PC-3 (cell line): ENCODE measurements at regions not wholly inside any gene's neighbourhood (a gene's known extent, or its start where the extent isn't known, plus 50 kb on each side); places are given as distances from the start of the nearest gene placed in this dataset.

Source experiments
- ATAC-seq: fragments of 200-7000 bp; cut with Tn5 transposase; 2 replicates; pipeline ENCODE4 v1.9.1; 2020; ENCODE audit warnings: mild to moderate bottlenecking, moderate library complexity
- BruUV-seq: library from RNA; stranded (reverse); fragments of 400-500 nt; replicated peaks from 2 replicates; lab custom pipeline; 2021; lab: Mats Ljungman, UMichigan
- CTCF ChIA-PET: fragments of 300-600 bp; sonication (Branson Sonifier 250); formaldehyde crosslinking; loops from one replicate; lab custom pipeline; 2022; ENCODE audit warnings: antibody characterized with exemption; lab: Charles Lee
- POLR2A ChIA-PET: fragments of 300-600 bp; sonication (Branson Sonifier 250); formaldehyde crosslinking; loops from one replicate; lab custom pipeline; 2022; ENCODE audit warnings: antibody characterized with exemption; ENCODE audit not compliant: unreplicated experiment; lab: Charles Lee
- DNase-seq: peaks from one replicate; pipeline ENCODE4 v3.0.0-alpha.2; 2015
- H2AFZ ChIP-seq: fragments of 300-600 bp; sonication (generic); 2 replicates; pipeline ENCODE4 v1.6.0; 2016; ENCODE audit warnings: antibody characterized with exemption, low read length
- H3F3A ChIP-seq: fragments of 300-600 bp; sonication (generic); one replicate; pipeline ENCODE4 v1.6.0; 2017; ENCODE audit warnings: antibody characterized with exemption, low read length, control low read depth, mild to moderate bottlenecking; ENCODE audit not compliant: unreplicated experiment
- H3K27ac ChIP-seq: fragments of 300-600 bp; sonication (generic); 2 replicates; pipeline ENCODE4 v1.5.1; 2016; ENCODE audit warnings: mild to moderate bottlenecking, low read length
- H3K27me3 ChIP-seq: fragments of 300-600 bp; sonication (generic); 2 replicates; pipeline ENCODE4 v1.6.1; 2016; ENCODE audit warnings: low read length, mixed read lengths
- H3K36me3 ChIP-seq: fragments of 300-600 bp; sonication (generic); 2 replicates; pipeline ENCODE4 v1.6.1; 2016; ENCODE audit warnings: low read depth, mixed run types, low read length, mixed read lengths
- H3K4me1 ChIP-seq: fragments of 300-600 bp; sonication (generic); 2 replicates; pipeline ENCODE4 v1.5.1; 2016; ENCODE audit warnings: low read length; ENCODE audit not compliant: insufficient read depth
- H3K4me2 ChIP-seq: fragments of 300-600 bp; sonication (generic); 2 replicates; pipeline ENCODE4 v1.6.0; 2016; ENCODE audit warnings: low read length
- H3K4me3 ChIP-seq: fragments of 300-600 bp; sonication (generic); 2 replicates; pipeline ENCODE4 v1.5.1; 2016; ENCODE audit warnings: mild to moderate bottlenecking, low read length, mixed read lengths
- H3K79me2 ChIP-seq: fragments of 300-600 bp; sonication (generic); 2 replicates; pipeline ENCODE4 v1.6.1; 2017; ENCODE audit warnings: low read length, mixed read lengths
- H3K9ac ChIP-seq: fragments of 300-600 bp; sonication (generic); 2 replicates; pipeline ENCODE4 v1.6.0; 2016; ENCODE audit warnings: mild to moderate bottlenecking, low read length
- H3K9me2 ChIP-seq: fragments of 300-600 bp; sonication (generic); replicated peaks from 2 replicates; pipeline ENCODE4 v1.6.1; 2016; ENCODE audit warnings: mixed run types, low read length, mixed read lengths
- H3K9me3 ChIP-seq: fragments of 300-600 bp; sonication (generic); 2 replicates; pipeline ENCODE4 v1.6.1; 2016; ENCODE audit warnings: low read length, mixed read lengths
- H4K20me1 ChIP-seq: fragments of 300-600 bp; sonication (generic); 2 replicates; pipeline ENCODE4 v1.6.1; 2016; ENCODE audit warnings: low read length, mixed read lengths
- CTCF ChIP-seq: fragments of 300-600 bp; sonication (generic); conservative IDR thresholded peaks from 2 replicates; pipeline ENCODE4 v1.5.1; 2017; ENCODE audit warnings: antibody characterized with exemption, low read depth, mild to moderate bottlenecking, low read length
- EZH2 ChIP-seq: fragments of 300-600 bp; sonication (generic); IDR thresholded peaks from one replicate; pipeline ENCODE4 v1.6.1; 2017; ENCODE audit warnings: antibody characterized with exemption, mild to moderate bottlenecking, low read length; ENCODE audit not compliant: unreplicated experiment
- EZH2phosphoT487 ChIP-seq: fragments of 300-600 bp; sonication (generic); IDR thresholded peaks from 2 replicates; pipeline ENCODE4 v1.6.1; 2018; ENCODE audit warnings: mild to moderate bottlenecking, antibody characterized with exemption, low read length, borderline replicate concordance
- intact Hi-C: fragments of 100-400 bp; cut with micrococcal nuclease; formaldehyde crosslinking; loops from 2 replicates; pipeline ENCODE4 v1.9.0; 2023

DNA sequence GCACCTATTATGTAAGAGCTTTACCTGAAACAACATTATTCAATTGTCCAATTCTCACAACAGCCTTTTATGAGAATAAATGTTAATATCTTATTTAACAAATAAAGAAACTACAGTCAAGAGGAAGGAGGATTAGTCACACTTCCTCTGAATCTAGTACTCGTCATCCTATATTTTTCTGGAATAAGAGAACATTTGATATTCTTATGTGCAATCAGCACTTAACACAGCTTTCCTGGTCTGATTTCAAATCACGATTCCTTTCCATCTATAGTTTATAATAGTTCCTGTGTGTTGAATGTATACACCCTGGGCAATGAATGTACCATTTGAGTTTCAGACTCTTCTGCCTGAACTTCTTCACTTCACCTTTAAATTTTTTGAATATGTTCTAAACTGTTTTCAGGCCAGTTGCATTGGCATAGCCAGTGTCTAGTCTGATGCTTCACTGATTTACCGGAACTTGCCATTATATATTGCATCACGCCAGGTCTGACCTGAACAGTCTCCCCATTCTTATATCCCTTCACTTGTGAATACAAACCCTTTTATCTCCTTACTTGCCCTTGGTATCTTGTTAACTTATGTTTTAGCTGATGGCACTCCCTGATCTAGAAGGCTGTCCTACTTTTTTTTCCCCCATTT is 698.3 kb downstream of the MAT2B start:
- no peaks in the 10 kb centered on the region for H4K20me1 ChIP-seq
- H3K4me2 ChIP-seq = no peak overlapping the region
- no peaks in the 10 kb centered on the region for H3K36me3 ChIP-seq
- H3K4me3 ChIP-seq = no peak overlapping the region
- H3K79me2 ChIP-seq = no peaks in the 10 kb centered on the region
- no peaks in the 10 kb centered on the region for H3K9me2 ChIP-seq
- CTCF ChIA-PET = no interaction called here
- 0 out of 2 replicates have a peak, but pooled peaks cover 3% of the 10 kb centered on the region for H3K9me3 ChIP-seq
- H3K4me1 ChIP-seq = peaks cover 9% of the 10 kb centered on the region
- ATAC-seq (peak; percentile 79), DNase-seq (peak; percentile 31)
- POLR2A ChIA-PET = no interaction called here
- BruUV-seq = no TSS peak
- intact Hi-C loops = loop anchor here (1.0 kb wide), 1 partner anchor 12 kb away; no protein-coding TSS in a partner anchor
- peak overlapping the region; percentile 70 for H3K27ac ChIP-seq
- H3K9ac ChIP-seq = 0 out of 2 replicates have a peak overlapping the region, but pooled peaks have one; percentile 15
- no peaks in the 10 kb centered on the region for H3F3A ChIP-seq
- H3K27me3 ChIP-seq = no peaks in the 10 kb centered on the region
- no peak for TF ChIP-seq EZH2phosphoT487
- no peak for TF ChIP-seq EZH2
- no peak for TF ChIP-seq CTCF
- no peak overlapping the region for H2AFZ ChIP-seq

DNA sequence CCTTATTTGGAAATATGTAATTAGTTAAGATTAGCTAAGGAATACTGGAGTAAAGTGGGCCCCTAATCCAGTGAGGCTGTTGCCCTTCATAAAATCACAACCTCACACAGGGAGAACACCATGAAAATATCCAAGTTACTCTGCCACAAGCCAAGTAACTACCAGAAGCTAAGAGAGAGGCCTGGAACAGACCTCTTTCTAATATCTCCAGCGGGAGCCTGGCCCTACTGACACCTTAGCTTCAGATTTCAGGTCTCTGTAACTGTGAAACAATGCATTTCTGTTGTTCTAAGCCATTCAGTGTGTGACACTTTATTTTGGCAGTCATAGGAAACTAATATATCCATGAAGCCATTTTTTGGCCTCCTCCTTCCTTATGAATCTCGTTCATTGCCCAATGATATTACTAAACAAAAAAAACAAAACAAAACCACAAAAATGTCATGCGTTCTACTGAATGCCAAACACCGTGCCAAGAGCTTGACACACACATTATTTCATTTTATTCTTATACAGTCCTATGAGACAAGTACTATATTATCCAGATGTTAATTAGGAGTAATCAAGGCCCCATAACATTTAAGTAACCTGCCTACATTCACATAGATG is 699.0 kb downstream of the MAT2B start:
- Histone ChIP-seq H2AFZ (no peak overlapping the region), H3K27ac (peak overlapping the region; percentile 70)

More for the DNA sequence above, 699.0 kb downstream of the MAT2B start:
- Histone ChIP-seq H3K9me2 (no peaks in the 10 kb centered on the region), H3K4me3 (no peak overlapping the region), H4K20me1 (no peaks in the 10 kb centered on the region), H3K79me2 (no peaks in the 10 kb centered on the region), H3K9ac (0 out of 2 replicates have a peak overlapping the region, but pooled peaks have one; percentile 15), H3K9me3 (0 out of 2 replicates have a peak, but pooled peaks cover 3% of the 10 kb centered on the region), H3F3A (no peaks in the 10 kb centered on the region), H3K27me3 (no peaks in the 10 kb centered on the region), H3K36me3 (no peaks in the 10 kb centered on the region), H3K4me1 (peaks cover 9% of the 10 kb centered on the region), H3K4me2 (peak overlapping the region; percentile 19; the same call in 1 of the 2 replicates)
- ATAC-seq = peak; percentile 52
- intact Hi-C loops = no loop called here
- peak; percentile 60 for DNase-seq
- ChIA-PET CTCF (no interaction called here), POLR2A (no interaction called here)
- BruUV-seq = no TSS peak
- TF ChIP-seq EZH2 (no peak), EZH2phosphoT487 (no peak), CTCF (no peak)
